ENCODE measurements at regions not wholly inside any gene's neighbourhood (a gene's known extent, or its start where the extent isn't known, plus 50 kb on each side); places are given as distances from the start of the nearest gene placed in this dataset.

GRCh38 chr5:68894673-68895072 is 199.1 kb upstream of the SLC30A5 start:
- no peak overlapping the region for H3K4me3 ChIP-seq (ENCODE audit: control extremely low read depth in 1 of 5, extremely low read depth in 1 of 5, insufficient read depth in 1 of 5, low read depth in 2 of 5, low read length in 4 of 5)
- H4K20me1 ChIP-seq (ENCODE audit: control insufficient read depth, insufficient read depth, low read length, poor library complexity, severe bottlenecking): no peaks in the 10 kb centered on the region
- H3K9me3 ChIP-seq (ENCODE audit: control extremely low read depth in 1 of 3, control insufficient read depth in 2 of 3, insufficient read depth in 1 of 3, low read length in 2 of 3): no peaks in the 10 kb centered on the region
- H3K4me1 ChIP-seq (ENCODE audit: control insufficient read depth in 2 of 2, insufficient read depth in 2 of 2, low read length in 2 of 2): no peaks in the 10 kb centered on the region
- H3K4me1 Mint-ChIP-seq: no peaks in the 10 kb centered on the region
- CTCF ChIA-PET: no interaction called here
- no peak overlapping the region for H3K27ac ChIP-seq (ENCODE audit: low read length in 2 of 2)
- no peak overlapping the region for H3K27ac Mint-ChIP-seq
- no peaks in the 10 kb centered on the region for H3K27me3 Mint-ChIP-seq
- intact Hi-C loops (cut with micrococcal nuclease): no loop called here
- H3K4me3 Mint-ChIP-seq: no peak overlapping the region
- H3K27me3 ChIP-seq (replicated peaks in 1 of 4; ENCODE audit: control extremely low read depth in 1 of 4, control insufficient read depth in 3 of 4, insufficient read depth in 4 of 4, low read length in 3 of 4): no peaks in the 10 kb centered on the region
- no peak overlapping the region for H2AFZ ChIP-seq (ENCODE audit: insufficient read depth, low read depth, low read length, poor library complexity, severe bottlenecking)
- H3K9me3 Mint-ChIP-seq (ENCODE audit: insufficient read depth): no peaks in the 10 kb centered on the region
- no peaks in the 10 kb centered on the region for H3K79me2 ChIP-seq (ENCODE audit: control insufficient read depth, insufficient read depth, low read length)
- no peak overlapping the region for H3K9ac ChIP-seq (ENCODE audit: low read length)
- DNase-seq: no peak
- POLR2A ChIA-PET: no interaction called here
- H3K36me3 ChIP-seq (replicated peaks in 1 of 2; ENCODE audit: control extremely low read depth in 1 of 2, control insufficient read depth in 1 of 2, extremely low read depth in 1 of 2, insufficient read depth in 2 of 2, low read length in 1 of 2): no peaks in the 10 kb centered on the region
- ATAC-seq (ENCODE audit: low read depth): no peak
- H3K4me2 ChIP-seq (replicated peaks; ENCODE audit: low read depth, low read length, poor library complexity, severe bottlenecking): no peak overlapping the region
- no peak for TF ChIP-seq EZH2 (IDR thresholded peaks at IDR 0.05; ENCODE audit: borderline replicate concordance, insufficient read depth, low read depth, low read length, poor library complexity, severe bottlenecking)
- TF ChIP-seq, protein P1, sequence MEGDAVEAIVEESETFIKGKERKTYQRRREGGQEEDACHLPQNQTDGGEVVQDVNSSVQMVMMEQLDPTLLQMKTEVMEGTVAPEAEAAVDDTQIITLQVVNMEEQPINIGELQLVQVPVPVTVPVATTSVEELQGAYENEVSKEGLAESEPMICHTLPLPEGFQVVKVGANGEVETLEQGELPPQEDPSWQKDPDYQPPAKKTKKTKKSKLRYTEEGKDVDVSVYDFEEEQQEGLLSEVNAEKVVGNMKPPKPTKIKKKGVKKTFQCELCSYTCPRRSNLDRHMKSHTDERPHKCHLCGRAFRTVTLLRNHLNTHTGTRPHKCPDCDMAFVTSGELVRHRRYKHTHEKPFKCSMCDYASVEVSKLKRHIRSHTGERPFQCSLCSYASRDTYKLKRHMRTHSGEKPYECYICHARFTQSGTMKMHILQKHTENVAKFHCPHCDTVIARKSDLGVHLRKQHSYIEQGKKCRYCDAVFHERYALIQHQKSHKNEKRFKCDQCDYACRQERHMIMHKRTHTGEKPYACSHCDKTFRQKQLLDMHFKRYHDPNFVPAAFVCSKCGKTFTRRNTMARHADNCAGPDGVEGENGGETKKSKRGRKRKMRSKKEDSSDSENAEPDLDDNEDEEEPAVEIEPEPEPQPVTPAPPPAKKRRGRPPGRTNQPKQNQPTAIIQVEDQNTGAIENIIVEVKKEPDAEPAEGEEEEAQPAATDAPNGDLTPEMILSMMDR (IDR thresholded peaks at IDR 0.05): no peak
- WGBS (ENCODE audit: insufficient coverage): no CpG with 5 or more reads among the region's 3 CpGs

DNA sequence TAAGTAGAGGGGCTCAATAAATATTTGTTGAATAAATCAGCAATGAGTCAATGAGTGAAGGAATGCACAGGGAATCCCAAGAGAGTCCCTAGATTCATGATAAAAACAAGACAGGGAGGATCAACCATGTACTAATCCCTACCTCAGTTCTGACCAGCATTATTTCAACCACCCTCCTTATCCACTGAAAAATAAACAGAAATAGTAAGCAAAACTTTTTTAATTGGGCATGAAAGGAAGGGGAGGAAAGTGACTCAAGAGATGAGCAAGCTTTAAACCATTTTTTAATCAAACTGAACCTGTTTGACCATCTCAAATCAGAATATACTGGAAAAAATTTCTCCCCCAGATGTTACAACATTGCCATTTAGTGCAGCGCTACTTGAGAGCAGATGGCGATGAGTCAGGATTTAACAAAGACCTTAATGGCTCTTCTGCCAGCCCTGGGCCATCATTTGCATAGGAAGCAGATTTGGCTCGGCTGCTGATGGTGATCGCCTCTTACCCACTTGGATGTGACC is 194.8 kb upstream of the SLC30A5 start:
- no peak overlapping the region for H3K4me3 Mint-ChIP-seq
- no peaks in the 10 kb centered on the region for H3K9me3 Mint-ChIP-seq (ENCODE audit: insufficient read depth)
- Histone ChIP-seq H2AFZ (ENCODE audit: insufficient read depth, low read depth, low read length, poor library complexity, severe bottlenecking) (no peak overlapping the region), H3K4me2 (replicated peaks; ENCODE audit: low read depth, low read length, poor library complexity, severe bottlenecking) (no peak overlapping the region), H3K27ac (ENCODE audit: low read length in 2 of 2) (no peak overlapping the region), H3K4me3 (ENCODE audit: control extremely low read depth in 1 of 5, extremely low read depth in 1 of 5, insufficient read depth in 1 of 5, low read depth in 2 of 5, low read length in 4 of 5) (no peak overlapping the region), H3K9ac (ENCODE audit: low read length) (no peak overlapping the region), H3K9me3 (ENCODE audit: control extremely low read depth in 1 of 3, control insufficient read depth in 2 of 3, insufficient read depth in 1 of 3, low read length in 2 of 3) (peaks cover 0 to 5% (median 0%) of the 10 kb centered on the region in 3 donors), H3K36me3 (replicated peaks in 1 of 2; ENCODE audit: control extremely low read depth in 1 of 2, control insufficient read depth in 1 of 2, extremely low read depth in 1 of 2, insufficient read depth in 2 of 2, low read length in 1 of 2) (no peaks in the 10 kb centered on the region), H3K4me1 (ENCODE audit: control insufficient read depth in 2 of 2, insufficient read depth in 2 of 2, low read length in 2 of 2) (no peaks in the 10 kb centered on the region), H3K27me3 (replicated peaks in 1 of 4; ENCODE audit: control extremely low read depth in 1 of 4, control insufficient read depth in 3 of 4, insufficient read depth in 4 of 4, low read length in 3 of 4) (no peaks in the 10 kb centered on the region), H3K79me2 (ENCODE audit: control insufficient read depth, insufficient read depth, low read length) (no peaks in the 10 kb centered on the region), H4K20me1 (ENCODE audit: control insufficient read depth, insufficient read depth, low read length, poor library complexity, severe bottlenecking) (no peaks in the 10 kb centered on the region)
- intact Hi-C loops (cut with micrococcal nuclease): no loop called here
- ATAC-seq (ENCODE audit: low read depth) (no peak), DNase-seq (no peak)
- peaks cover 3% of the 10 kb centered on the region for H3K27me3 Mint-ChIP-seq
- no peak overlapping the region for H3K27ac Mint-ChIP-seq
- WGBS (ENCODE audit: insufficient coverage): 100% methylated on average over 4 of the region's 4 CpGs
- TF ChIP-seq, protein P1 (IDR thresholded peaks at IDR 0.05): no peak
- TF ChIP-seq EZH2 (IDR thresholded peaks at IDR 0.05; ENCODE audit: borderline replicate concordance, insufficient read depth, low read depth, low read length, poor library complexity, severe bottlenecking): no peak
- CTCF ChIA-PET: no interaction called here
- POLR2A ChIA-PET: no interaction called here
- no peaks in the 10 kb centered on the region for H3K4me1 Mint-ChIP-seq
